HPDE6-E6E7 (cell line): ENCODE measurements at regions not wholly inside any gene's neighbourhood (a gene's known extent, or its start where the extent isn't known, plus 50 kb on each side); places are given as distances from the start of the nearest gene placed in this dataset.
"Not testable (repeated sequence)": the region's sequence is repeated elsewhere in the genome, so short reads cannot be mapped to it uniquely, and the experiment has no call there.

ENCODE experiments used
- DNase-seq: peaks from one replicate; pipeline ENCODE4 v3.0.0; 2011; ENCODE audit warnings: missing footprints; ENCODE audit errors: extremely low spot score

DNA sequence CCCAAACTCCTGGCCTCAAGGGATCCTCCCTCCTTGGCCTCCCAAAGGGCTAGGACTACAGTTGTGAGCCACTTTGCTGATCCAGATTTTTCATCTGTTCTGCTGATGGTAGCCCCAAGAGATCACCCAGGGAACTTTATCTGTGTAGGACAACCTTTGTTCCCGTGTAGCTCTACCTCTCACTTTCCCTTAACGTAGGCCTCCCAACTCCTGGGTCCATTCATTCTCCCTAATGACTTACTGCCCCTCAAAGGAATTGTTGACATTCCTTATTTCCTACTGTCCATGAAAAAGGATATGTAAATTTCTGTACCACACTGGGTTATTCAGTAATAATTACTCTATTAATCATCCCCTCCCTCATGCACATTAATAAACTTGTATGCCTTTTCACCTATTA lies 51.0 kb upstream of the PHF24 start:
- no peak for DNase-seq

DNA sequence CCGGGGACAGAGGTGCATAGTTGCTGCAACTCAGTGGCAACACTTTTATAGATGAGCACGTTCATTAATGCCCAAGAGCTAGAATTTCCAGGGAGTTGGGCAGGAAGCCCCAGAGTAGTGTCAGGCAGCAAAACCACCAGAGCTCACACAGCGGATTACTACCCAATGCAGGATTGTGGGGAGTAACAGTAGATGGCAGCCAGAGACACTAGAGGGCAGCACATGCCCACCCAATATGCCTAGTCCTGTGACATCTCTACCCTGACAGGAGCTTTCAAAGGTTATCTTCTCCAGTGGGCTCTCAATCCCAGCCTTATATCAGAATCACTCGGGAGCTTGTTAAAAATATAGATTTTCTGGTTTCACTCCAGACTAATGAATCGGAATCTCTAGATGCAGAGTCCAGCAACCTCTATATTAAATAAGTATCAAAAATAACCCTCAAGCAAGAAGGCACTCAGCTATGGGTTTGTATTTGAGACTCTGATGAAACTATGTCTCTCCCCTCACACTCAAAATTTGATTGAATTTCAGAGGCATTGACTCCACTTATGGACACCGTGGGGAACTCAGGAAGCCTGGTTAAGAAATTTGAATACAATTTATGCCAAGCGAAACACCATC lies 58.4 kb upstream of the PHF24 start:
- peak; percentile 79 for DNase-seq

DNA sequence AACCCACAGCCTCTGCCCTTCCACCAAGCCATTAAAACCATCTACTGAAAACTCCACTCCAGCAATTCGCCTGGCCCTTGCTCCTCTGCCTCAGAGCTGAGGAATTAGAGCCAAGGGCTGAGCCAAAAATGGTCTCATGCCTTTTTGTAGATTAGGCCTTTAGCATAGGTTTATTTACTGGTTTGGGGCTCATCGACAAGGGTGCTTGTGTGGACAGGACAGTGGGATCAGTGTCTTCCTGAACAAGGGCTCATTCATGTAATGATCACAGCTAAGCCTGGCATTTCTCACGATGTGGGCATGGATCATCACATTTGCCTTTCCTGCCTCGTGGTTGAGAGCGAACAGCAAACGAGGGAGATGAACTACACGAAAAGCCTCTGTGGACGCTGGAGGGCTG lies 59.2 kb upstream of the PHF24 start:
- DNase-seq = no peak

DNA sequence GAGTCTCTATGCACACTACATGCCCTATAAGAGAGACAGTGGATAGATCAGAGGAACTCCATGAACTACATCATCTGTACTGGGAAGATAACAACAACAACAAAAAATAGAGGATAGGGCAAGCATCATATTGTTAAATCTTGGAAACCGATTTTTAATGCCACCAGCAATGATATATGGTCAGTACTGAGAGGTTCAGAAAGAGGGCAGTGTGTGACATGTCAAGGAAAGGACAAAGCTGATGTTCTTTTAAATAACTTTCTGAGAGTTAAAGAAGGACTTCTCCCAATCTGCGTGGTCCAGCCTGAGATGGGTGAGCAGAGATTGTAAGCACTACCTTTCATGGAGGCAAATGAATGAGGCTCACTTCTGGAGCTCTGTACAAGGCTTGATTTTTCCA lies 62.0 kb upstream of the PHF24 start:
- no peak for DNase-seq

DNA sequence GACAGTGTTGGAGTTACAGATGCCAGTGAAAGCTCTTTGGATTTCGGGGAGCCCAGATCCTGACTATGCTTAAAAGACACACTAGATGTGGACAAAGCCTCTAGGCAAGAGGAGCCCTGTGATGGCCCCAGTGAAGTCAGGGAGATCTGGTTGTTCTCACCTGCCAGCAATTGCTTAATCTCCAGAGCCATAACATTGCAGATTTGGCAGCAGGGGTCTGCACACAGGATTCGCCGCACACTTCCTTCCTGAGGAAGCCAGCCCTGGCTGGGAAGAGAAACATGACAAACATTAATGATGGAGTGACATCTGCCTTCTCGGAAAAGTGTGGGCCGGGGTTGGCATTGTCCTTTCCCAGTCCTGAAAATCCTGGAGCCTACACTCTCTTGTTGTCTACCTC lies 65.2 kb upstream of the PHF24 start:
- DNase-seq = no peak

DNA sequence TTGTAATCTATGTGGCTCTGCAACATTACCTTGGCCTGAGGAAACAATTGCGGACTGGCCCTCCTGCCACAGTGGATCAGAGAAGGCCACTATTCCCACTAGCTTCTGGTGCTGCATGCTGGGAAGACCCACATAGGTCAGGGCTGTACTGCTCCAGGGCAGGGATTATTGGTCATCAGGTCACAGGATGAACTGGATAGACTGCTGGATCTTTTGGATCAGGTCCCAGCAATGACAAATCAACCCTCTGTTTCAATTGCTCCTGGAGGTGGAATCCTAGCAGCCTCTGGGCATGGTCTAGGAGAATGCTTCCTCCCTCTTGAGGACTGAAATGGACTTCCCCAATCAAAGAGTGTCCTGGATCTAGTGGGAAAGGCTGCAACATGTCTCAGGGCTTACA lies 66.7 kb upstream of the PHF24 start:
- DNase-seq = no peak

DNA sequence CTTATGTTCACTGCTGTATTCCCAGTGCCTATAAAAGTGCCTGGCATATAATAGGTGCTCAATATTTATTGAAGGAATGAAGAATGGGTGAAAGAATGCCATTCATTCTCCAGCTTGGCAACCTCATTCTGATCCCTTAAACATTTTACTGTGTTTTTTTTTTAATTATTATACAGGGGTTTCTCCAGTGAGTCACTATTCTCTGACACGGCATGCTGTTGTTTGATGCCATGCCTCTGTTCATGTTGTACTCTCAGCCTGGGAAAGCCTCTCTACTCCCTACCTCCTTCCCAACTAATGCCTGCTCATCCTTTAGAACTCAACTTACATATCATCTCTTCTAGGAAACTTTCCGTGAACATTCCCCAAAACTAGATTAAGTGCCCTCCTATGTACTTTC lies 70.2 kb upstream of the PHF24 start:
- no peak for DNase-seq

DNA sequence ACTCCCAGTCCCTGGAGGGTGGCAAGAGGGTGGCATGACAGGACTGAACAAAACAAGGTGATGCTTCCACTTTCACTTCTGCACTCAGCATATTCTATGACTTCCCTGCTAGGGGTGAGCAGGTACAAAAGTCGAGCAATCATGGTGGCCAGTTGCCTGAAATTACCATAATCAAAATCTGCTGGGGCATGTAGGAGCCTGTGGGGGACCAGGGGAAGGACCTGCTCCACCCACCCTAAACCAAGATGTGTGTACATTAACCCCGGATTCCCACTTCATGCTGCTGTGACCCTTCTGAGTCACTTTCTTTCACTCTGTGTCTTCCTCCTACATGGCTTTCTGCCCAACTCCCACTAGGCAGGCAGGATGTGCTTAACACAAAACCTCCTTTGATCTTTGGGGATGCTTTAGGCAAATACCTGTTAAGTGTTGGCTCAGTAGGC lies 73.3 kb upstream of the PHF24 start:
- peak; percentile 31 for DNase-seq

DNA sequence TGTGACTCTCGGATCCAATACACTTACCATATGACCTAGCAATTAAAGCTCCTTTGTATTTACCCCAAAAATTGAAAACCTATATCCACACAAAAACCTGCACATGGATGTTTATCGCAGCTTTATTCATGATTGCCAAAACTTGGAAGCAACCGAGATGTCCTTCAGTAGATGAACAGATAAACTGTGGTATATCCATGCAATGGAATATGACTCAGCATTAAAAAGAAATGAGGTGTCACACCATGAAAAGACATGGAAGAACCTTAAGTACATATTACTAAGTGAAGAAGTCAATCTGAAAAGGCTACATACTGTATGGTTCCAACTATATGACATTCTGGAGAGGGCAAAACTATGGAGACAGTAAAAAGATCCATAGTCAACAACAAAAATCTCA lies 82.0 kb upstream of the PHF24 start:
- DNase-seq = no peak

DNA sequence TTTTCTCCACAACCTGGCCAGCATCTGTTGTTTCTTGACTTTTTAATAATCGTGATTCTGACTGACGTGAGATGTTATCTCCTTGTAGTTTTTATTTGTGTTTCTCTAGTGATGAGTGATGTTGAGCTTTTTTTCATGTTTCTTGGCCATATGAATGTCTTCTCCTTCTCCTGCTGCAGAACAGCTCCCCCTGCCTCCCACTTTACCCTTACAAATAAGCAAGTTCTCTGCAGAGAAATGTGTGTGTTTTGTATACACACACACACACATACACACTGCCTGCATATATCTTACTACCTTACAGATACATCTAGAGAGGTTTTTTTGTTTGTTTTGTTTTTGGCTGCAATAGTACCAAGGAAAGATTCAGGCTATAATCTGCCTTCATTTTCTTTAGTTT lies 88.7 kb upstream of the PHF24 start:
- DNase-seq = no peak

DNA sequence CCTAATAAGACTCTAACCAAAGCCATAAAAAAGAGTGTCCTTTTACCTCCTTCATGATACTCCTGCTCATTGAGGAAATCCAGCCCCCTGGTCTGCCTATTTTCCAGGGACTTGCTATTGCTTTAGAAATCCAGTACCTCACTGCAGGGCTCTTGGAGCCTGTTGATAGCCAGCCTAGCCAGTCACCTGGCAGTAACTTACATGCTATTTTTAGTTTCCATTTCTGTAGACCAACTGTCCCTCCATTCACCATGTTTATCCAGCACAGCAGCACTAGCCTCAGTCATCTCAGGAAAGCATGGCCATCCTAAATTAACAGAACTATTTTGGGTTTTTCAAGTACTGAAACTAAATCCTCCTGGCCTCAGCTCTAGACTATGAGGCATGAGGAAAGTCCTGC lies 91.5 kb upstream of the PHF24 start:
- no peak for DNase-seq

DNA sequence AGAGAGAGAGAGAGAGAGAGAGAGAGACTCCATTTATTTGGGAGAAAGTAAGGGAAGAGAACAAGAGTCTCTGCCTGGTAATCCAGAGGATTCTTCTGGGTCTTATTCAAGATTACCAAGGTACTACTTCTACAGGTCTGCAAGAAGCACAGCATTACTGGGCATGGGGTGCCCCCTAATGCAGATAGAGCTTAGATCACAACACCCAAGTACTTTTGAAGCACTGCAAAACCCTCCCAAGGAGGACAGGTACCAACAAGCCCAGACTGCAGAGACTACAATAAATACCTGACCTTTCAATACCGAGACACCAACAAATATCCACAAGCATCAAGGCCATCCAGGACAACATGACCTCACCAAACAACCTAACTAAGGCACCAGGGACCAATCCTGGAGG lies 94.7 kb upstream of the PHF24 start:
- no peak for DNase-seq

DNA sequence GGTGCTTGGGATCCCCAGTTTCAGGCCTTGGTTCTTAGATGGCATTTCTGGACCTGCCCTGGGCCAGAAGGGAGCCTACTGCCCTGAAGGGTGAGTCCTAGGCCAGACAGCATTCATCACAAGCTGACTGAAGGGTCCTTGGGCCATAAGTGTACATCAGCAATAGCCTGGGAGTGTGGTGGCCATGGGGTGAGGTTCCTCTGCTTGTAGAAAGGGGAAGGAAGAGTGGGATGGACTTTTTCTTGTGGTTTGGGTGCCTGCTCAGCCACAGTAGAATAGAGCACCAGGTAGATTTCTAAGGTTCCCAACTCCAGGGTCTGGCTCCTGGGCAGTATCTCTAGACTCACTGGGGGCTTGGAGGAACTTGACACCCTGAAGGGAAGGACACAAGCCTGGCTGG lies 95.2 kb upstream of the PHF24 start:
- DNase-seq = no peak

DNA sequence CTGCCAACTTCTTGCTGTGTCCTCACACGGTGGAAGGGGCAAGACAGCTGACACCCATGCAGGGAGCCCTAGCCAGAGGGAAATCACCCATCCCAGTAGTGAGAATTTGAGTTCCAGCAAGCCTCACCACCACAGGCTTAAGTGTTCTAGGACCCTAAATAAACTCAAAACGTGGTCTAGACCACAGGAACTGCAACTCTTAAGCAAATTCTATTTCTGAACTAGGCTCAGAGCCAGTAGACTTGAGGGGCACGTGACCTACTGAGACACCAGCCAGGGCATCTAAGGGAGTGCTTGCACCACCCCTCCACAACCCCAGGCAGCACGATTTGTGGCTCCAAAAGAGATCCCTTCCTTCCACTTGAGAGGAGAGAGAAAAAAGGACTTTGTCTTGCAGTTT lies 96.0 kb upstream of the PHF24 start:
- no peak for DNase-seq

DNA sequence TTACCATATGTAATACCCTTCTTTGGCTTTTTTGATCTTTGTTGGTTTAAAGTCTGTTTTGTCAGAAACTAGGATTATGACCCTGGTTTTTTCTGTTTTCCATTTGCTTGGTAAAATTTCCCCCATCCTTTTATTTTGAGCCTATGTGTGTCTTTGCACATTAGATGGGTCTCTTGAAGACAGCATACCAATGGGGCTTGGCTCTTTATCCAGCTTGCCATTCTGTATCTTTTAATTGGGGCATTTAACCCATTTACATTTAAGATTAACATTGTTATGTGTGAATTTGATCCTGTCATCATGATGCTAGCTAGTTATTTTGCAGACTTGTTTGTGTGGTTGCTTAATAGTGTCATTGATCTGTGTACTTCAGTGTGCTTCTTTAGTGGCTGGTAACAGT lies 103.1 kb upstream of the PHF24 start:
- DNase-seq = not testable (repeated sequence)

DNA sequence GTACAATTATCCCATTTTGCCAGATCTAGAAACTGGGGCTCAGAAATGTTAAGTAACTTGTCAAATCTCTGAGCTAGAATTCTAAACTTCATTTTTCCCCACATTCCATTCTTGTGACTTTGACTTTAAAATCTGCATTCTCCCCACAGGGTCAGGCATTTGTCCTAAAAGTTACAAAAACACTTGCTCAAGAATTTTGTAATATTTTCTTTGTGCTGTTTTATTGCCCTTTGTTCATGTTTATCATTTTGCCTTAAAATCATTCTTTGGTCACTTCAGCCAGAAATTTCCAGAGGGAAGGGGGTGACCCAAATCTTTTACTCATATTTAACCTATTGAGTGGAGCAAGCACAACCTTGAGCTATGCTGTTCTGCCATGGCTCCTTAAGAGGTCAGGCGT lies 120.1 kb upstream of the CCL21 start:
- no peak for DNase-seq

DNA sequence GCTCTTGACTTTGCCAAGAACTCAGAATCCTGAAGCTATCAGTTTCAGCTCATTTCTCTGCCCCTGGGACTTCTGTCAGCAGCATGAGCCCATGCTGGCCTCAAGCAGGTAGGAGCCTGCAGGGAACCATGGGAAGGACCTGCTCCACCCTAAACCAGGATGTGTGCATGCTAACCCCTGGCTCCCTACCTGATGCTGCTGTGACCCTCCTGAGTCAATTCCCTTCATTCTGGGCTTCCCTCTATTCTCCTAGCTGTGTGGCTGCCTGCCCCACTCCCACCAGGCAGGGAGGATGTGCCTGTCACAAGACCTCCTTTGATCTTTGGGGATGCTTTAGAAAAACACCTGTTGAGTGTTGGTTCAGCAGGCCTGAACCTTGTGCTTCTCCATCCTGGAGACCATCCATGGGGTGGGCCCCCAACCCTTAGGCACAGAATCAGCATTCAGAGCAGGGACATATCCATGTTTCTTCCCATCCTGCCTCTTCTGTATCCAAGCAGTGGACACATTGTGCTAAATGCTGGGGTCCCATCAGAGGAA lies 117.1 kb upstream of the CCL21 start:
- DNase-seq = no peak

DNA sequence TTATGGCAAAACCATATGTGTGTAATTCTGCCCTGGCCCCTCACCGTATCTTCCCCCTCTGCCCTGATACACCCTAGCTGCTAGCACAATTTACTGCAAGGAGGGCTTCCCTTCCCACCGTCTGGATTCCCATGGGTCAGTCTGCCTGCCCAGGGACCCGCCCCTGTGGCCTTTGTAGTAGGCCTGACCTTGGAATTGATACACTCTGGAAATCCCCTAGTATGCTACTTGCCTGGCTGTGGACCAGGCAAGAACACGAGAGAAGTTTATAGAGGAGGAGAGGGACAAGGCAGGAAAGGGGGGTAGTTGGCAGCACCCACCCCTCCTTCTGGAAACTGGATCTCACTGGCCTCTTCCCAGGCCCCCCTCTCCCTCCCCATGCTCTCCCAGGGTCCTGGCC lies 115.8 kb upstream of the CCL21 start:
- no peak for DNase-seq

DNA sequence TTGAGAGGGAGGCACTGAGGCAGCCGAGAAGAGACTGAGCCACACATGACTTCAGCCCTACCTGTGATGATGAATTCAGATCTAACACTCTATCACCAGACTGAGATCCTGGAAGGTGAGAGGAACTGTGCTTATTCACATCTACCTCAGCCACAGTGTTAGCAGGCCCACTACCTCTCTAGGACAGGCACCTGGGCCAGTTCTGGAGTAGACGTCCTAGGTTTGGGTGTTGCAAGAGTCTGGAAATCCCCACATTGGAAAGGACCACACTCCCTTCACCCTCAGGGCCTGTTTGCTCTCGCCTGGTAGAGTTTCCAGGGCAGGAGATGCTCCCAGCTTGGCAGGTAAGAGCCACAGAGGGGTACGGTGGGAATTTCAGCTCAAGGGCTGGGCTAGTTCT lies 113.8 kb upstream of the CCL21 start:
- DNase-seq = no peak

DNA sequence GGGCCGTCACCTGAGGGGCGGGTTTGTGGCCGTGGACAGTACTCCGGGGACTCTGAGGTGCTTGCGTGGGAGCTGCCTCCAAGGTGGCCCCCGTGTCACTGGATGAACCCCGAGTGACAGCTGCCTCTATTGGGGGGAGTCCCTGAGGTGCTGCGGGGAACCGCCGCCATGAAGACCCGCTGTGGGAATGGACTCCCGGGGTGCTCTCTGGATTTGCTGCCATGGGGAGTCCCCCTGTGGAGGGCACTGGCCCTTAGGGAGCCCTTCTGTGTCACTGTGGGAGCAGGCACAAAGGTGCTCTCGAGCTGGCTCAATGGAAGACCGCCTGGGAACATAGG lies 100.2 kb upstream of the CCL21 start:
- DNase-seq = no peak

DNA sequence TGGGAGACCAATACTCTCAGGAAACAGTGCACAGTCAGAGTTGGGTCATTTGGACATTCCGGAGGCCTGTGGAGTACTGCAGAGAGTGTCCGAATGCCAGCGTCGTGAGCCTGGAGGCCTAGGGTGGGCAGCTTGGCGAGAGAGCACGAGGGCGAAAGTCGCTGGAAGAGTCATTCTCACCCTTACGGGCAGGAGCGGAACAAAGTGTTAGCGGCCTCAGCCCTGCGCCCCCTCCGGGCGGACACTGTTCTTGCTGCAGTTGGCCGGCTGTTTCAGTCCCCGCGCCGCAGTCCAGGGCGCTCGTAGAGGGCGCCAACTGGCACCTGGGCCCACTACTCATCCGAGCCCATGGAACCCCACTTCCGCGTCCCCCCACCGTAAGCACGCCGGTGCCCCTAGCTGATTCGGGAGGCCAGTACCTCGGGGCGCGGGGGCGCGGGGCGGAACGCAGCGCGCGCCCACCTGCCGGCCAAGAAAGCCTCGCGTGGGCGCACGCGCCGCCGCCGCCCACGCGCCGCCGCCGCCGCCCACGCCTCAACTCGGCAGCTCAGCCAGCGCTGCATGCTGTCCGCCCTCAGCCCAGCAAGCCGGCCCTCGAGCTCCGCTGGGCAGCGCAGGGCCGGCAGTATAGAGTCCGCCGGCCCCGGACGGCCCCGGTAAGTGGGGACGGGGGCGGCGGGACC lies 99.7 kb upstream of the CCL21 start:
- peak; percentile 10 for DNase-seq

DNA sequence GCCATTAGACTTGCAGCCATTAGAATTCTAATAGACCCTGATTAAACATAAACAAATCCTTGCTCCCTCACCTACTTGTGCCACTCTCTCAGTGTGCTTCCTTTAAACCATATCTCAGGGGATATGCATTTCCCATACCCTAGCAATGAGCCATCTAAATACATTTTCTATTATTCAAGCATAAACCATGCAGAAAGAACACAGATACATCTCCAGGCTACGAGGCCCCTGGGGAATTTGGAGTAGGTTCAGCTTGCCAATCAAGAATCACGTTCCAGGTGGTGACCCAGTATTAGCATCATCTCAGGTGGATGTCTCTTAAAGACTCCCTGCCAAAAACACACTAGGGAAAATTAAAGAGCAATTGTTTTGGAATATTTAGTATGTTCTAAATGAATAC lies 93.0 kb upstream of the CCL21 start:
- no peak for DNase-seq

DNA sequence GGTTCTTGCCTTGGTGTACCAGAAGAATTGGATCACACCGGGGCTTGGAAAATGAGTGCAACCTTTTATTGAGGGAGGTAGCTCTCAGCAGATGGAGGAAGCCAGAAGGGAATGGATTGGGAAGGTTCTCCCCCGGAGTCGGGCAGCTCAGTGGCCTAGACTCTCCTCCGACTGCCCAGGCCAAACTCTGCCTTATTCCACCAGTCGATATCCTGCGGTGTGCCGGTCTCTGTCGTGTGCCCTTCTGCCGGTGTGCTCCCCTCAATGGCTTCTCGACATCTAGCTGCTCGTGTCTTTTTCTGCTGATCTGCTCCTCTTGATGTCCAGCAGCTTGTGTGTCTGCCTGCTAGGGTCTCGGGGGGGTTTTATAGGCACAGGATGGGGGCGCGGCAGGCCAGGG lies 87.4 kb upstream of the CCL21 start:
- no peak for DNase-seq

DNA sequence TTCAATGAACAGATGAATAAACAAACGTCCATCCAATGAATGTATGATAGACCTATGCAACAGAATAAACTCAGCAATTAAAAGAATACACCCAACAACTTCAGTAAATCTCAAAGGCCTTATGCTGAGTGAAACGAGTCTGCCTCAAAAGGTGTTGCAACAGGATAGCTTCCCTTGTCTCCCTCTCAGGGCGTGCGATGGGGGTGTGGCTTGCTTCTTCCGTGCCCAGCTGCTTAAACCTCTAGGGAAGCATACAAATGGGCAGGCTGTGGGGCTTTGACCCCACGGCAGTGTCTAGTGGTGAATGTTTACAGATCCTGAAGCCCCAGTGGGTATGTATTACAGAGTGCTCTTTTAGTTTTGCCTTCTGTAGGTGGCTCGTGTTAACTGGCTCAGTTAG lies 87.0 kb upstream of the CCL21 start:
- no peak for DNase-seq
